ENCODE measurements at regions not wholly inside any gene's neighbourhood (a gene's known extent, or its start where the extent isn't known, plus 50 kb on each side); places are given as distances from the start of the nearest gene placed in this dataset.

GRCh38 chr7:130973637-130974036, 239.6 kb upstream of the KLF14 start:
- no TSS peak for BruUV-seq (replicated peaks)
- no peak for FAIRE-seq
- dilution Hi-C loops (cut with MboI; ENCODE audit: extremely low pct_ligation_motif_present, low sequenced_read_pairs): no loop called here

More at GRCh38 chr7:130973637-130974036, 239.6 kb upstream of the KLF14 start:
- Histone ChIP-seq H3K4me2 (ENCODE audit: insufficient read depth, low read length) (no peak overlapping the region), H3K27ac (ENCODE audit: insufficient read depth, low read depth, low read length) (no peak overlapping the region), H3K79me2 (ENCODE audit: control insufficient read depth, insufficient read depth, low read length) (no peaks in the 10 kb centered on the region), H3K4me1 (ENCODE audit: control insufficient read depth, extremely low read depth, insufficient read depth, low read length) (no peaks in the 10 kb centered on the region), H4K20me1 (replicated peaks; ENCODE audit: control insufficient read depth, extremely low read depth, insufficient read depth, low read length) (no peaks in the 10 kb centered on the region), H3K9ac (replicated peaks; ENCODE audit: extremely low read depth, insufficient read depth, low read length) (no peak overlapping the region), H3K9me3 (replicated peaks; ENCODE audit: control insufficient read depth, insufficient read depth, low read length) (no peaks in the 10 kb centered on the region), H2AFZ (ENCODE audit: low read depth, low read length) (no peak overlapping the region), H3K27me3 (ENCODE audit: control insufficient read depth in 2 of 2, insufficient read depth in 2 of 2, low read length in 2 of 2) (no peaks in the 10 kb centered on the region), H3K36me3 (ENCODE audit: control insufficient read depth in 2 of 2, extremely low read depth in 1 of 2, insufficient read depth in 2 of 2, low read length in 2 of 2) (peaks cover 0 to 2% of the 10 kb centered on the region in 2 experiments), H3K9me1 (replicated peaks; ENCODE audit: control insufficient read depth, extremely low read depth, insufficient read depth, low read length) (no peaks in the 10 kb centered on the region), H3K4me3 (replicated peaks in 1 of 3; ENCODE audit: insufficient read depth in 1 of 3, low read depth in 1 of 3, low read length in 3 of 3) (no peak overlapping the region)
- intact Hi-C loops (cut with micrococcal nuclease): no loop called here
- TF ChIP-seq POLR2A (IDR thresholded peaks at IDR 0.05; ENCODE audit: low read depth, low read length): no peak
- no peak for TF ChIP-seq JUN (IDR thresholded peaks at IDR 0.05; ENCODE audit: borderline replicate concordance, insufficient read depth, insufficient read length, low read depth)
- no peak for TF ChIP-seq GATA2 (IDR thresholded peaks at IDR 0.05; ENCODE audit: insufficient read depth, insufficient read length, low read depth, low read length)
- TF ChIP-seq MYC (IDR thresholded peaks at IDR 0.05; ENCODE audit: low read depth, low read length): no peak
- TF ChIP-seq, protein P1, sequence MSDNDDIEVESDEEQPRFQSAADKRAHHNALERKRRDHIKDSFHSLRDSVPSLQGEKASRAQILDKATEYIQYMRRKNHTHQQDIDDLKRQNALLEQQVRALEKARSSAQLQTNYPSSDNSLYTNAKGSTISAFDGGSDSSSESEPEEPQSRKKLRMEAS (IDR thresholded peaks at IDR 0.05; ENCODE audit: insufficient read depth, insufficient read length): no peak
- no peak for TF ChIP-seq POLR2AphosphoS5 (IDR thresholded peaks at IDR 0.05; ENCODE audit: insufficient read depth, low read depth, low read length)
- TF ChIP-seq, protein P2, sequence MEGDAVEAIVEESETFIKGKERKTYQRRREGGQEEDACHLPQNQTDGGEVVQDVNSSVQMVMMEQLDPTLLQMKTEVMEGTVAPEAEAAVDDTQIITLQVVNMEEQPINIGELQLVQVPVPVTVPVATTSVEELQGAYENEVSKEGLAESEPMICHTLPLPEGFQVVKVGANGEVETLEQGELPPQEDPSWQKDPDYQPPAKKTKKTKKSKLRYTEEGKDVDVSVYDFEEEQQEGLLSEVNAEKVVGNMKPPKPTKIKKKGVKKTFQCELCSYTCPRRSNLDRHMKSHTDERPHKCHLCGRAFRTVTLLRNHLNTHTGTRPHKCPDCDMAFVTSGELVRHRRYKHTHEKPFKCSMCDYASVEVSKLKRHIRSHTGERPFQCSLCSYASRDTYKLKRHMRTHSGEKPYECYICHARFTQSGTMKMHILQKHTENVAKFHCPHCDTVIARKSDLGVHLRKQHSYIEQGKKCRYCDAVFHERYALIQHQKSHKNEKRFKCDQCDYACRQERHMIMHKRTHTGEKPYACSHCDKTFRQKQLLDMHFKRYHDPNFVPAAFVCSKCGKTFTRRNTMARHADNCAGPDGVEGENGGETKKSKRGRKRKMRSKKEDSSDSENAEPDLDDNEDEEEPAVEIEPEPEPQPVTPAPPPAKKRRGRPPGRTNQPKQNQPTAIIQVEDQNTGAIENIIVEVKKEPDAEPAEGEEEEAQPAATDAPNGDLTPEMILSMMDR (IDR thresholded peaks at IDR 0.05; ENCODE audit: extremely low read depth in 1 of 2, insufficient read depth in 1 of 2, low read depth in 1 of 2, low read length in 2 of 2): no peak
- no peak for TF ChIP-seq EZH2 (IDR thresholded peaks at IDR 0.05; ENCODE audit: borderline replicate concordance, low read depth, low read length, severe bottlenecking)
- no peak for TF ChIP-seq FOS (IDR thresholded peaks at IDR 0.05; ENCODE audit: borderline replicate concordance, insufficient read depth, low read length)
- CTCF ChIA-PET: no interaction called here
- POLR2A ChIA-PET: no interaction called here
- DNase-seq (ENCODE audit: low read depth, low spot score): no peak
